HG02798 (cell line): ENCODE measurements at regions not wholly inside any gene's neighbourhood (a gene's known extent, or its start where the extent isn't known, plus 50 kb on each side); places are given as distances from the start of the nearest gene placed in this dataset.

ENCODE experiments used
- ATAC-seq: cut with Tn5 transposase; IDR thresholded peaks from one replicate; pipeline ENCODE4 v1.9.1; 2021; ENCODE audit warnings: mild to moderate bottlenecking; ENCODE audit not compliant: unreplicated experiment, poor library complexity

GRCh38 chr6:113291751-113292445 lies 565.2 kb upstream of the MARCKS start:
- ATAC-seq: no peak

GRCh38 chr6:113292646-113293422 lies 564.3 kb upstream of the MARCKS start:
- ATAC-seq: peak; percentile 85

DNA sequence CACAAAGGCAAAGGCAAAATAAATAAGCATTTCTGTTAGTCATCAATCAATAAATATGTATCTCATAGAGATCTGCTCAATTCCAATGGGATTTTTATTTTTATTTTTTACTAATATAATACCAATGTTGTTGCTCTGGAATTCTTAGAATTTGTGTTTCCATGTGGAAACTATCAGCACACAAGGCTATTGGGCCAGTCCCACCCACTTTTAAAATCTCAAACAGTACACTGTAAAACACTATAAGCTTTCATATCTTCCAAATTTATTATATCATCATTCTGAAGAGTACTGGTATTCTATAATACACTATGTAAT lies 563.8 kb upstream of the MARCKS start:
- peak; percentile 8 for ATAC-seq

GRCh38 chr6:113299531-113299930 lies 557.6 kb upstream of the MARCKS start:
- ATAC-seq: no peak

DNA sequence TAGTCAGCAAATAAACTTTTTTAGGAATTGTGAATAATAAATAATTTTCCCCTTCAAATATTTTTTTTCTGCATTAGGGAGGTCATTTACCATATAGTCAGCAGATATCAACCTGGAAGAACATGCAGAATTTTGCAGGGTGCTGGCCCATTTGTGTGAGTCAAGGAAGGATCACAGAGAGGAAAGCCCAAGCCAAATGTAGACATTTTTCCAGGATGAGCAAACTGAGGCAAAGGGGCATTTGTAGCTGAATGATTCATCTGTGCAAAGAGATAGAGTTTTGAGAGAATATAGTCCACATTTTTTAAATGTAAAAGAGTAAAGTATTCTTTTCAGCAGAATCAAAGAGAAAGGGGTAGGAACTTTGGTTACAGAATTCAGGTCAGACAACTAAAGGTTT lies 555.5 kb upstream of the MARCKS start:
- no peak for ATAC-seq

- no peak for ATAC-seq
Observed at GRCh38 chr6:113304116-113304515, 553.0 kb upstream of the MARCKS start.

DNA sequence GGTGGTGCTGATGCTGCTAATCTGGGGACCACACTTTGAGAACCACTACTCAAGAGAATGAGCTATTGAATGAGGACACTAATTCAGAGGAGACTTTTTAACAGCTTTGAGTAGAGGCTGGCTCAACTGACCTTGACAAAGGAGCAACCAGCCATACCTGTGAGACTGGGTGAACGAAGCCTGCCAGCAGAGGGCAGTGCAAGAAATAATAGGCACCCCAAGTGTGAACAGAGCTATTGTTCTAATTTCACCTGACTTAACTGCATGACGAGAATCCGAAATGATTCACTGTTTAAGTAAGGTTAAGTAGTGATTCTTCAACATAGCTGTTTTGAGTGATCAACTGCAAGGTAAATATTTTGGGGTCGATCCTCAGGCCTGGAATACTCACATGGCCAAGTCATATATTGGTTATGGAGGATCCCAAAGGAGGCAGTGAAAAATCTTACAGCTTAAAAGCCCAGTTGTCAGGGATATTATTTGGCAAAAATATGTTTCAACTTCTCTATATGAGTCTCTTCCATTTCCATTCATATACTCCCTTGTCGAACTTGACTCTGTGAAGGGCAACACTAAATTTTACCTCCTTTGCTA lies 550.5 kb upstream of the MARCKS start:
- peak; percentile 88 for ATAC-seq

- no peak for ATAC-seq
Observed at GRCh38 chr6:113308266-113308665, 548.9 kb upstream of the MARCKS start.

- no peak for ATAC-seq
Observed at GRCh38 chr6:113313841-113314240, 543.3 kb upstream of the MARCKS start.

- no peak for ATAC-seq
Observed at GRCh38 chr6:113315165-113315564, 542.0 kb upstream of the MARCKS start.

DNA sequence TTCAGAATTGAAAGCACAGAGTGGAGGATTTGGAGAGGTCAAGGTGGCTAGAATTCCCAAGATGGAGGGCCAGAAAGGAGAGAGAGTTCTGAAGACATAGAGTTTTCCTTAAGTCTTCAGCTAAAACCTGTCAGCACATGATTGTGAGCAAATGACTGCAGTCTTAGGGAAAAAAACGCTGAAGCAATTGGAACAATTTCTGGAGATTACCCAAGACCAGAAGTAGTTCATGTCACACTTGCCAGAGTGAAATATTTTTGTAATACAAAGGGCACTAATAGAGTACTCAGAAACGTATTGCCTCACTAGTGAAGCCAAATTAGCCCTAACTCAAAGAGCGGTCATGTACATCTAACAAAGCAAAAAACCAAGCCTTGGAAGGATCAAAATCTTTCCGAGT lies 541.3 kb upstream of the MARCKS start:
- ATAC-seq: no peak

GRCh38 chr6:113317442-113317841 lies 539.7 kb upstream of the MARCKS start:
- ATAC-seq: no peak

DNA sequence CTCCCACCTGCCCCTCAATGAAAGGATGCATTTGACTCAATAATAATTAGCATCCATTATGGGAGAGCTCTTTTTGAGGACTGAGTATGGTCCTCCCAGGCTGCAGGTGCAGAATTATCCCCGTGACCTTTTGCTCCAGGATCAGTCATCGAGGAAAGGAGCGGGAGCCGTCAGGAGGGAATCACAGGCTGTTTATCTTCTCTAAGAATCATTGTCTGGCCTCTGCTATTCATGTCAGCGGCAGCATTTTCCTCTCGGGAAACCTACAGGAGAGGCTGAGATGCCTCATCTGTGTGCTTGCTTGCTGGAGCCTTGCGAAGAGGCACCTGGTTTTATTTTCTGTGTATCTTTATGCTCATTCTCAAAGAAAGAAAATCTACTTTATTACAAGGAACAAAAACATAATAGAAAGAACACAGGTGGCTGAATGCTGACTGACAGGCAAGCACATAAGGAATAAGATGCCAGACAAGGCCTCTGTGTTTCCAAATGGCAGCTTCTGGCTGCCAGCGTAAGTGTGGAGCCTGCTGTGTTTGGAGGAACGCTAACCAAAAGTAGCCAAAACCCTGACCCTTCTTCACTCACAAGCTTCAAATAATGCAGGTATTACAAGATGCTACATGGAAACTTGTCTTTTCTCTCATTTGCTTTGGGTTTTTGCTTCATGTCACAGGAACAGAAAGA lies 539.1 kb upstream of the MARCKS start:
- no peak for ATAC-seq

- ATAC-seq: no peak
Observed at GRCh38 chr6:113318575-113318917, 538.6 kb upstream of the MARCKS start.

DNA sequence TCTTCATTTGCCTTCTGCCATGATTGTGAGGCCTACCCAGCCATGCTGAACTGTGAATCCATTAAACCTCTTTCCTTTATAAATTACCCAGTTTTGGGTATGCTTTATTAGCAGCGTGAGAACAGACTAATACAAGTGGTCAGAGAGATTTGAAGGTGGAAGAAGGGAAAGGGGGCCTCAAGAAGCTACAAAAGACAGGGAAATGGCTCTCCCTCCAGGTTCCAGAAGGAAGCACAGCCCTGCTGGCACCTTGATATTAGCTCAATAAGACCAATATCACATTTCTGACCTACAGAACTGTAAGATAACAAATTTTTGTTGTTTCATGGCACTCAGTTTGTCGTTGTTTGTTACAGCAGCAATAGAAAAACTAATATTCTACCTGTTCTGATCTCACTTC lies 536.5 kb upstream of the MARCKS start:
- no peak for ATAC-seq

- ATAC-seq: no peak
Observed at GRCh38 chr6:113326781-113327180, 530.4 kb upstream of the MARCKS start.

GRCh38 chr6:113328886-113329381 lies 528.2 kb upstream of the MARCKS start:
- no peak for ATAC-seq

- ATAC-seq: no peak
Observed at GRCh38 chr6:113329942-113330635, 527.1 kb upstream of the MARCKS start.

DNA sequence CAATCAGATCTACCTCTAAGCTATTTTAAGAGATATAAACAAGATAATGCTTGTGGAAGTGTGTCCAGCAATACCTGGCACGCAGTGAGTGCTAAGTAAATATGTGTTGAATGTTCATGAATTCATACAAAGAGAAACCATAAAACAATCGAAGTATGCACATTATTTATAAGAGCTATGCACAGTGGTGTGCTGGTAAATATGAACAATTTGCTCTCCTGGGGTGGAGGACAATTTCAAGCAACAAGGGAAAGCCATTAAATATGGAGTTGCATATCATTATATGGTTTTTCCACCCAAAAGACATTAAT lies 526.6 kb upstream of the MARCKS start:
- no peak for ATAC-seq

DNA sequence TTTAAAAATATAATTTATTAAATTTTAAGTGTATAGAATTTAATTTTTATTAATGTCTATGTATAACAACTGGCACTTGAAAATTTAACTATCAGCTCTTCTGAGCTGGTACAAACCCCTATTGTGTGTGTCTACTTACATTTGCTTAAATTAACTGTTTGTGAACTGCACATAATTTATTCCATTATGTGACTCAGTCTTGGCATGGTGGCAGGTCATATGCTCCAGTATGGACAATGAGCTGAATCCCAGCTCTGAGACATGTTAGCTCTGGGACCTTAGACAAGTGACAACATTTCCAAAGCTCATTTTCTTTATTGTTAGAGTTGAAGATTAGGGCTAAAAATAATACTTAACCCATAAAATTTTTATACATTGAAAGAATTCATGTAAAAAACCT lies 526.1 kb upstream of the MARCKS start:
- no peak for ATAC-seq

- ATAC-seq: no peak
Observed at GRCh38 chr6:113338644-113339043, 518.5 kb upstream of the MARCKS start.
